ENCODE measurements at regions not wholly inside any gene's neighbourhood (a gene's known extent, or its start where the extent isn't known, plus 50 kb on each side); places are given as distances from the start of the nearest gene placed in this dataset.

GRCh38 chr20:22288957-22289356 is 295.4 kb downstream of the FOXA2 start:
- TF ChIP-seq POLR2AphosphoS5 (IDR thresholded peaks at IDR 0.05; ENCODE audit: low read depth, low read length) (no peak), PAX5 (IDR thresholded peaks at IDR 0.05; ENCODE audit: insufficient read depth, low read length, severe bottlenecking) (no peak), POLR2A (IDR thresholded peaks at IDR 0.05; ENCODE audit: low read depth, low read length) (no peak), TAF1 (IDR thresholded peaks at IDR 0.05; ENCODE audit: low read depth, low read length) (no peak), POU2F2 (IDR thresholded peaks at IDR 0.05; ENCODE audit: low read depth, low read length) (no peak)
